ENCODE measurements at regions not wholly inside any gene's neighbourhood (a gene's known extent, or its start where the extent isn't known, plus 50 kb on each side); places are given as distances from the start of the nearest gene placed in this dataset.

- TF ChIP-seq EP300 (IDR thresholded peaks at IDR 0.05): no peak
- no peak for TF ChIP-seq CTCF (IDR thresholded peaks at IDR 0.05)
- TF ChIP-seq POLR2AphosphoS5 (IDR thresholded peaks at IDR 0.05): no peak
- no peak for TF ChIP-seq POLR2A (IDR thresholded peaks at IDR 0.05)
Observed at GRCh38 chr17:16878606-16879005, 93.3 kb downstream of the TNFRSF13B start.
